ENCODE measurements at regions not wholly inside any gene's neighbourhood (a gene's known extent, or its start where the extent isn't known, plus 50 kb on each side); places are given as distances from the start of the nearest gene placed in this dataset.
"Not testable (repeated sequence)": the region's sequence is repeated elsewhere in the genome, so short reads cannot be mapped to it uniquely, and the experiment has no call there.

DNA sequence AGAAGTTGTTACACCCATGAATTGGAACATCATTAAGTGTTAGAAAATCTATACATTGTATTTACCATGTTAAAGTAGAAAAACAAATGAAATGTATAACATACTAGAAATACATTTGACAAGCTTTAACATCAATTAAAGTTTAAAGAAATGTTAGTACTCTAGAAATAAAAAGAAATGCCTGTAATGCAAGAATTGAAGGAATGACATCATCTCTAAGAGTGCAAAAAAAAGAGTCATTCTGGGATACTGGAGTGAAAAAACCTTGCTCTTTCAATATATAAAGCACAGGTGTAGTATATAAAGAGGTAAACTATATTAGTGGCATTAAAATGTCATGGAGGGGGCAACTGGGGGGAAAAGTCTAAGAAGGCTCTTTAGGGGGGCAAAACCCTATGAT is 210.8 kb upstream of the PLD5 start:
- no peak for DNase-seq (ENCODE audit: low read depth in 2 of 2)

DNA sequence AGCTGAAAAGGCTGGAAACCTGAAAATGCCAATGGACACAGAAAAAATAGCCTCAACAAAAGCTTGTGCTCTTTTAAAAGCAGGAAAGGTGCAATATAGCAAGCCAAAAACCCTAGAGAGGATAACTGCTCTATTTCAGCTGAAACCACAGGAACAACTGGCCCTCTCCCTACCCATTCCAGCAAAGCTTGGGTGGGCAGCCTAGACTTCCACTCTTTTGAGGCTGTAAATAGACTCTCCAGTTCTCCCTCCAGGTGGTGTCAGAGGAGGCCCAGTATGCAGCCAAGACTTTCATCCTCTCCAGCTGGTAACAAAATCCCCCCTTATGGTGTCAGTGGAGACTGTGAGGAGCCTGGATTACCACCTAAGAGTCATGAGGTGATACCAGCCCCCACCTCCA is 206.9 kb upstream of the PLD5 start:
- DNase-seq (ENCODE audit: low read depth in 2 of 2) = no peak

- DNase-seq (ENCODE audit: low read depth in 2 of 2) = no peak
Observed at GRCh38 chr1:242728696-242729095, 204.2 kb upstream of the PLD5 start.

DNA sequence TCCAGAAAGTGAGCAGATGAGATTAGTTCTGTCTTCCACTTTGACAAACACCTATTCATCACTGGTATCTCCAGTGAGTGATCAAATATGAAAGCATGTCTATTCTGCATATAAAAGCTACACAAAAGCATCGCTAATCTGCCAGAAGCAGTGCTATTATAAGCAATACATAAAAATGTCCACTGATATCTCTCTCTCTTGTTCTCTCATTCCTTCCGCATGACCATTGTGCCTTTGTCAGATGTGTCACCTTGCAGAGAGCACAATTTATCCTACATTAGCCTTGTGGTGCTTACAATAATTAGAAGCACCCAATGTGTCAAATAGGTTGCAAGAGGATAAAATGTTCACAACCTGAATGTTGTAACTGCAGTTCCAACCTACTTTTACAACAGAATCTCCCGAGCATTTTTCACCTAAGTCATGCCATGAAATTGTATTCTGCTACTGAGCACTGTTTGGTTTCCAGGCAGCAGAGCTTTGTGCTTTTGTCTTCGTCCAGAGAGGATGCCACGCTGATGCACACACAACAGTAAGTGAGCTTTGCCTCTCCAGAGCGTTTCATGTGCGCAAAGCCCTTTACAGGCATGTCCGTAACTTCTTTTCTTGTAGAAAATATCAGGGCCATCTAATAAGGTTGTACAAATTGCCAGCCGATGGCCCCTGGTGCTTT is 198.7 kb upstream of the PLD5 start:
- DNase-seq (ENCODE audit: low read depth in 2 of 2) = no peak

GRCh38 chr1:242718967-242719366 is 194.5 kb upstream of the PLD5 start:
- no peak for DNase-seq (ENCODE audit: low read depth in 2 of 2)

DNA sequence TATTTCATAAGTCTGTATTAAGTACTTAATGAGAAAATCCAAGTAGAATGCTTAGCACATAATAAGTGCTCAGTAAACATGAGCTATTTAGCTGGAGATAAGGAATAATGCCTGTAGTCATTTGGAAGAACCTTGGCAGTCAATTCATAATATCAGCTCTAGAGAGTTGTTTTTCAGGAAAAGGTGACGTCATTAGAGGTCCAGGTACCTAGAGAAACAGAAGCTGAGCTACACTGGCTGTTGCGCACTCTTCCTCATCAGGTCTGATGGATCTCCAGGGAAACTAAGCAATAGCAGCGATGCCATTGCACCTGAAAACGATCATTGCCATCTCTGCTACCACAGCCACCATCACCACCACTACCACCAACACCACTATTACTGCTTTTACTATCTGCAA is 187.8 kb upstream of the PLD5 start:
- no peak for DNase-seq (ENCODE audit: low read depth in 2 of 2)

- no peak for DNase-seq (ENCODE audit: low read depth in 2 of 2)
Observed at GRCh38 chr1:242710847-242711246, 186.3 kb upstream of the PLD5 start.

DNA sequence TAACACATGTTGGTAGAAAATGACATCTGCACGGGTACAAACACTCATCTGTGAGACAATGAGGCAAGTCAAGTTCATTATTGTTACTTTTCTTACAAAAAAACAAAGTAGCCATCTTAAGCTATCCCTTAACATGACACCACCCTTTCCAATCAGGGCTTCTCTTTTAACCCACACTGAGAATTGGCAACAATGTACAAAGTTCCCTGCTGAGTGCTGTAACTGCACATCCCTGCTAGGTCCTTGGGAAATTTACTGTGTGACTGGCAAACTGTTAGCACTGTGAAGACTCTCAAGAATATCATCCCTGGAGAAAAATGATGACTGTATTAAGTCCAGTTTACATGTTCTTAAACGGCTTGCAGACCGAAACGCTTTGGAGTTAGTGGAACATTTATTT is 185.8 kb upstream of the PLD5 start:
- DNase-seq (ENCODE audit: low read depth in 2 of 2) = no peak

DNA sequence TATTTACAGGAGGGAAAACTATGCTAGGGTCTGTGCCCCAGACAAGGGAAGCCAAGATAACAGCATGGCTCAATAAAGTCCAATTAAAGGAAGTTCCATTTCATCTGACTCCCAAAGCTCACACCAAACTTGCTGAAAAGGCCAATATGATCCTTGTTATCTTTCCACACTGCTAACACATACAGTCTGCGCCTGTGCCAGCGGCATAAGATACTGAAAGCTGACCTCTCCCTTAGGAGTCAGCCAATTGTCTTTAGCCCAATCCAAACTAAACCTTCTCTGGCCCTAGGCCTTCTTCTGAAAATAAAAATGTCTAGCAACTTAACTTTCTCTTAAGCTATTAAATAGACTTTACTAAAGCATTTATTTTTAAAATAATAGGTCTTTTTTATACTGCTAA is 179.0 kb upstream of the PLD5 start:
- no peak for DNase-seq (ENCODE audit: low read depth in 2 of 2)

DNA sequence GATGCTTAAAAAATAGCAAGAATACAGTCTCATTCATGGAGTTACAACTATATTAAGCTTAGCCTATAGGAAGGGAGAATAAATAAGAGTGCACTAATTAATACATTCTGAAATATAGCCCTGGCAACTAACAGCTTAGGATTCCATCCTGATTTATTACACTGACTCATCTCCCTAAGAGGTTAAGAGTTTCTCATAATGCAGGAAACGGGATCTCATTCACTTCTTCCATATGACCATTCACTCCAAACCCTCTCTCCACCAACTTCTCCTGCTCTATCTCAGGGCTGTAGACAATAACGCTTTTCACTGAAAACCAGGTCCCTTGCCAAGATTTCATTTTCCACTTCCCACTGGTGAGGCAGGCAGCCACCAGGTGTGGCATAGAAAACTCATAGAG is 168.5 kb upstream of the PLD5 start:
- no peak for DNase-seq (ENCODE audit: low read depth in 2 of 2)

DNA sequence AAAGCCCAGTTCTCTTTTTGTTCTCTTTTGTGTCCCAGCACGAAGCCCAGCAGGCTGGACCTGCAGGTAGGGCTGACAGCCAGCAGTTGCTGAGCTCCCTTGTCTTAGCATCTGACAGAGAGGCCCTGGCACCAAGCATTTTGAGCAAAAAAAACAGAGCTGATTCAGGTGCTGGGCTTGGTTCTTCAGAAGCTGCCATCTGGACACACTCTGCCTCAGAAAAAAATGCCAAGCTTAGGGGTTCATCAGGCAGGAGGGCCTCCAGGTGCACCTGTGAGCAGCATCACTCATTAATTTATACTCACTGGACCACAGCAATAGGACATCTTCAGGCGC is 167.1 kb upstream of the PLD5 start:
- DNase-seq (ENCODE audit: low read depth in 2 of 2) = no peak

- DNase-seq (ENCODE audit: low read depth in 2 of 2) = no peak
Observed at GRCh38 chr1:242690849-242691609, 166.5 kb upstream of the PLD5 start.

GRCh38 chr1:242689378-242689777 is 164.9 kb upstream of the PLD5 start:
- DNase-seq (ENCODE audit: low read depth in 2 of 2) = no peak

DNA sequence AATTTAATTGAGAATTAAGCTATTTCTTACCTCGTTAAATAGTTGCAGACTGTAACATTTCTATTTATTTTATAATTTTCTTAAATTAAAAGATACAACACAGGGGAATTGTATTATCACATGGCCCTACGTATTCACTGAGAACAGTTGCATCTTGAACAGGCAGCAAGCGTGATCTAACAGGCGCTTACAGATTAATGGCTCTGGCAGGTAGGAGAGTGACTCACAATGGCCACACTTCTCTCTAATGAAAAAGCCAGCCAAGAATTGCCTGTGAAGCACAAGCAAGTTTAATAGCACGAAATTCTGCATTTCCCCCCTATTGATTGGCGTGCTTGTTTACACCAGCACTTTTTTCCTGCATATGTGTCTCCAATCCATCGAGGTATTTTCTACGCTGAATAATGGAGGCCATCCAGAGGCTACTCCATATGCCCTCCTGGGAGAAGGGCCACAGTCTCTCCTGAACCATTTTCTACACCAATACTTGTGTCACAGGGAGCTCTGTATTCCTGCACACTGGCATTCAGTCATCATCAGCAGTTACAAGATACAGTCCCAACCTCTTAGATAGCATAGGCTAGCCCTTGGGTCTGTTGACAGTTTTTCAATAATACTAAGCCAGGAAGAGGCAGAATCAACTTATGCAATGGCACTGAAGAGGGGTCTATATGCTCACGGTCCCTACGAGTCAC is 150.6 kb upstream of the PLD5 start:
- no peak for DNase-seq (ENCODE audit: low read depth in 2 of 2)

- DNase-seq (ENCODE audit: low read depth in 2 of 2) = no peak
Observed at GRCh38 chr1:242673652-242674051, 149.2 kb upstream of the PLD5 start.

DNA sequence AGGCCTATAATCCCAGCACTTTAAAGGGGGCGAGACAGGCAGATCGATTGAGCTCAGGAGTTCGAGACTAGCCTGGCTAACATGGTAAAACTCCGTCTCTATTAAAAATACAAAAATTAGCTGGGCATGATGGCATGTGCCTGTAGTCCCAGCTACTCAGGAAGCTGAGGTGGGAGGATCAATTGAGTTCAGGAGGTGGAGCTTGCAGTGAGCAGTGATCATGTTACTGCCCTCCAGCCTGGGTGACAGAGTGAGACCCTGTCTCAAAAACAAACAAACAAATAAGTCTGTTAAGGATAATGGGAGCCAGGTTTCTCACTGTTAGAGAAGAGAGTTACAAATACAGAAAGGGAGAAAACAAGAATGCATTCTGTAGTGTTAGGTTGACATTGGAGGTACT is 148.7 kb upstream of the PLD5 start:
- not testable (repeated sequence) for DNase-seq (ENCODE audit: low read depth in 2 of 2)

GRCh38 chr1:242670019-242670418 is 145.5 kb upstream of the PLD5 start:
- DNase-seq (ENCODE audit: low read depth in 2 of 2) = no peak

DNA sequence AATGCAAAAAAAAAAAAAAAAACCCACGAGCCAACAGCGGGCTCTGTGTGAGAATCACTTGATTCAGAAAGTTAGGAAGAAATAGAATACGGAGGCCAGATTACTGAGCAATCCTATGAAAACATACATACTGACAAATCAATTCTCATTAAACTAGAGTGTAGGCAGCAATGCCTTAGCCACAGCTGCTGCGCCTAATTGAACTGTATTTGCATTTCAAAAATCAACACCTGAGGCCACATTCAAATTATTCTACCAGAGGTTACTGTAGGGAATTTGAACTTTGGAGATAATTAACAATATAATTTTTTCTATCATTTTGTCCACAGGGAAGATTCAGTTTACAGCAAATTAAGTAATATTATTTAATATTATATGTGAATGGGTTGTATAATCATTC is 138.4 kb upstream of the PLD5 start:
- DNase-seq (ENCODE audit: low read depth in 2 of 2) = no peak

- not testable (repeated sequence) for DNase-seq (ENCODE audit: low read depth in 2 of 2)
Observed at GRCh38 chr1:242653772-242654171, 129.3 kb upstream of the PLD5 start.

GRCh38 chr1:242651817-242652216 is 127.3 kb upstream of the PLD5 start:
- DNase-seq (ENCODE audit: low read depth in 2 of 2) = no peak

- no peak for DNase-seq (ENCODE audit: low read depth in 2 of 2)
Observed at GRCh38 chr1:242641461-242641860, 117.0 kb upstream of the PLD5 start.

GRCh38 chr1:242639104-242639503 is 114.6 kb upstream of the PLD5 start:
- DNase-seq (ENCODE audit: low read depth in 2 of 2) = no peak

GRCh38 chr1:242634732-242635131 is 110.2 kb upstream of the PLD5 start:
- no peak for DNase-seq (ENCODE audit: low read depth in 2 of 2)
